NCI-H1105 (cell line): ENCODE measurements at regions not wholly inside any gene's neighbourhood (a gene's known extent, or its start where the extent isn't known, plus 50 kb on each side); places are given as distances from the start of the nearest gene placed in this dataset.

Source experiments
- DNase-seq: peaks from one replicate; lab custom pipeline; 2025; lab: John Stamatoyannopoulos, UW

DNA sequence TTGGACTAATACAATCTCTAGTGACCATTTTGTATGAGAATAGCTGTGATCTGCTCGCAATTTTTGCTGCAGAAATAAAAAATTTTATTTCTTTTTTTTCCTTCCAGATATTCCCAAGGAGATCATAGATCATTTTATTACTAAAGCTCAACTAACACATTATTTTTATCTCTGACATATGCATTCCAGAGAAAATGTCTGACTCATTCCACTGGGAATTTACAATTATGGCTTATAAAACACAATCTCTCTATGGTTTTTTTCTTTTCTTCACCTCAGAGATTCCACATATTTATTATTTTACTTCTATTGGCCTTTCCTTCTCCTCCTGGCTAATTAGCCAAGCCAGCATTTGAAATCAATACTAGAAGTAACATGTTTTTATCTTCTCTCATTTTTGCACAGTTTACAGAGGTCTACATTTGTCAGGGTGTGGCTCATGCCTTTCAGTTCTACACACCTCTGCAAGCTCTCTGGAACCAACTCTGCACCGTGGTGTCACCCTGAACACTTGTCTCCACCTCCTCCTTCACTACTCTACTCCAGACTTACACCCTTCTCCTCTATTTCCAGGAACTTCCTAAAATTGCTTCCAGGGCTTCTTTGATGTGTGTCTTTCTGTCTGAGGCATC lies 59.8 kb upstream of the GPM6A start:
- DNase-seq: no peak

DNA sequence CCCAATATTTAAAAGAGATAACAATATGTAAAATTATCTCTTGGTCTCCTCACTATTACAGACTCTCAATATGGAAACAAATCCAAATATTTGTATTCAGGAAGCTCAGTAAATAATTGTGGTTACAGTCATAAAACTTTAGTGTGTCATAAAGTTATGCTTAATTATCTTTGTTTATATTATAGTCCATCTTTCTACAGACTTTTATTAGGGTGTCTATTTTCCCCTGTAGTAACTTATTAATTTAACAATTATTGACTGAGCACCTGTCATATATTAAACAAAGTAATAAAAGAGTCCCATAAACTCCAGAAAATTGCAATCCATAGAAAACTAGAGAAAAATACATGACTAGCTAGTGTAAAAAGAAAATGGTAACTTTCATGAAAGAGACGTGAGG lies 61.6 kb upstream of the GPM6A start:
- peak; percentile 3 for DNase-seq

DNA sequence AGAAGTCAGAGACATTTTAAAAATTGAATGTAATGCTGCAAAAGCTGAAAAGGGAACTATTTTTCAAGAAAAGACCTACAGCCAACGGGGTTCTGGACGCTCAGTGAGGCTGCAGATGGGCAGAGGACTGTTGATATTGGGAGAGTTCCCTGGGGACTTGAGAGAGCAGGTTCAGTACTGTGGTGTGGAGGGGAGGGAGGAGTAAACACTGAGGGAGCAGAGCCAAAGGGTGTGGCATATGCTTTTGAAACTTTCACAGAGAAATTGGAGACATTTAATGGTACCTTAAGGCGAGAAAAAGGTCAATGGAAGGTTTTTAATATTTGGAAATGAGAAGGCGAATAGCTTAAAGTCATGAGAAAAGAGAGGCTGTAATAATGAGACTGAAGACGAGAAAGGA lies 62.2 kb upstream of the GPM6A start:
- peak; percentile 46 for DNase-seq

DNA sequence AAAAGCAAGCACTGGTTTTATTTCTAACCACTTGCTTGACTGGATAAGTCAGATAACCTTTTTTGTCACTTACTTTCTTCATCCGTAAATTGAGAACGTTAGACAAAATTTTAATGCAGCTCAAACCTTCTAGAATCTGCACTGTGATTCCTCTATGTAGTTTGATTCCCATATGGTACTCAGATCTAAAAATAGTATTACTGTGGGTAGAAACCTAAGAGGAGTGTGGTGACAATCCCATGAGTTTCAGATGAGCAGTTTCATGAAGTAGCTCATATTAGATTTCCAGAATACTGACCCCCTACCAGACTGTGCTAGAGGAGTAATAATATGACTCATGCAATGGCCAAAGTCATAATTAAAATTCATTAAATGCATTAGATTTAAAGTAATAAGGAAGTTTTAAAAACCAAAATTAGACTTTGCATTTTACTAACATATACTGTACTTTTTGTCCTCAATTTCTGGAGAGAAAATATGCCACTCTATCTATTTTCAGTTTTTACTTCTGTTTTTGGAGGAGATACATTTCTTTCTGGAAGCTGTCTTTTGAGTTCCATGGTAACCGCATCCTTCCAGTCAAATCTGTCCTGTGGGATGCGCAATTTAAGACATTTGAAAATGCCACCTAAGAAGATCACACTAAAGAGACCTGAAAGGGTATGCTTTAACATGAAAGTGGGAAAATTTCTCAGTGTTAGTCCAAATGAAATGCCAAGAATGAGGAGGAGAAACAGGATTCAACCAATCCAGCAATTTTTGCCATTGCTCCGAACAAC lies 64.1 kb upstream of the GPM6A start:
- no peak for DNase-seq

DNA sequence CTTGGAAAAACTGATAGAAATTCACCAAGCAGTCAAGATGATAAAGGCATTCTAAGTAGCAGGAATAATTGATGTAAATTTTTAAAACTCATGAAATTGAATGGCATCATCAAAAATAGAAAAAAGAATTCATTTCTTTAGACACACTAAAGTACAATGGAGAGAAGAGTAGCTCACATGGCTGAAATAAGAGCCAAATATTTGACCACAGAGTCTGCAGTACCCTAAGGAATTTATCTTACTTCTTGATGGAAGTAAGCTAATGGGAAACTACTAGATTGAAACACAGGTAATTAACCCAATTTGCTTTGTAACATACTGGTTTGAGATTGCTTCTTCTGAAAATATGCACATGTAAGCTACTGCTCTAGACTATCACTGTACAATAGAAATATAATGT lies 70.8 kb upstream of the GPM6A start:
- DNase-seq: no peak

DNA sequence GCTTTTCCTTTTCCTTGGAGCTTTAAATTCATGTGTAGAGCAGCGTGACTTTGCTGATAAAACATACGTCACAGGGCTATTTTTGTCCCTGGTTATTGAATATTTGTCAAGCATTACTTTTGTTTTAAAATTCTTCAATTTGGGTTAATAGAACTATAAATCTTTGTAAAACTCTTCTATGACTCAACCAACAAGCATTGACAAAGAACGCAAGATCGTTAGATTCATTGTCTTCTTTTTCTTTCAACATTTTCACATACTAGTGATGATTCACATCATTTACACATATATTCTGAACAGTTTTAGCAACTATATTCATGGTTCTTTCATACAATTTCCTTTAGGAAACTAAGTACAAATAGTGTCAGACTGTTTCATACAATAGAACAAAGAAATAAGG lies 72.0 kb upstream of the GPM6A start:
- DNase-seq: no peak

DNA sequence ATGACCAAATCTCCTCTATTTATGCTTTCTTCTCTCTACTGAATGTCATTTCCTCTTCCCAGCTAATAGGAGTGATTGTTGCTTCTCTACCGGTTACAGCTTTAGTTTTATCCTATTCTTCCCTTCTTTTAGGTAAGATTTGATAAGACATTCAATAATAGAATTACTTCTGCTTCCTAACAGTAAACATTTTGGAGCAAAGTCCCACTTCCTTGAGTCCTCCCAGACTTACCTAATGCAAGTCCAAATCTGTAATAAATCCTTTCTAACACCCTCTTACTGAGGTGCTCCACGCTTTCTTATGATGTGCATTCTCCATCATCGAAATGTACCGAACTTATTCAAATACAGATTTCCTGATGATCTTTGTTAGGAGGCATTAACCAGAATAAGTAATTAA lies 79.2 kb upstream of the GPM6A start:
- DNase-seq: no peak

DNA sequence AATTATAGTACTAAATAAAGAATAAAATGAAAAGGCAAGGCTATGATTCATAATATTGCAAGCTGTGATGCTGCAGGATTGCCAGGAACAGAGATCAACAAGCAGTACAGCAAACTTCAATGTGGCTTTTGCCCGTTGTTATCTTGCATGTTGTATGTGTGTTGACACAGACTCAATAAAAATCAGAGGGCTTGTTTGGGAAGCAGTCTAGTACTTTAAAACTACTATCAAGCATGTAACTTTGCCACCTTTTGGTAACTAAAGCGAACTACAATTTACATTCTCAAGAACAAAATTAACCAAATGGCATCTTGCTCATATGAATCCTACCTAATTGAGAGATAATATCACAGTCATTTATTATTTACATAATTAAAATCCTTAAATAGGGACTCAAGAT lies 79.8 kb upstream of the GPM6A start:
- DNase-seq: peak; percentile 49

DNA sequence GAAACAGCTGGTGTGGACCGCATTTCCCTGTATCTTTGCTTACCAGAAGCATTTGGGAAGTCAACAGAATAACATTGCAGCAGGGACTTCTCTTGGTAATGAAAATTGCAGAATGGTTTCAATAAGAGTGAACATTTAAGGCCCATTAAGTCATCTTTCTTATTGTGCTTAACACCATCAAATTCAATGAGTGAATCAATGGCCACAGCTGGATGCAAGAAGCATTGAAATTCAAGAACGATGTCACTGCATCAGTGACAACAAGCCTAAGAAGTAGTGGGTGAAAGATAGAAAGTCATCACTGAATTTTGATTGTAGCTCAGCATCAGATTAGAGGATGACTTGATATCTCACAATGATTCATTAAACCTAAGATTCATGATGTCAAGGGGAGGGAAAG lies 93.9 kb upstream of the GPM6A start:
- DNase-seq: no peak

DNA sequence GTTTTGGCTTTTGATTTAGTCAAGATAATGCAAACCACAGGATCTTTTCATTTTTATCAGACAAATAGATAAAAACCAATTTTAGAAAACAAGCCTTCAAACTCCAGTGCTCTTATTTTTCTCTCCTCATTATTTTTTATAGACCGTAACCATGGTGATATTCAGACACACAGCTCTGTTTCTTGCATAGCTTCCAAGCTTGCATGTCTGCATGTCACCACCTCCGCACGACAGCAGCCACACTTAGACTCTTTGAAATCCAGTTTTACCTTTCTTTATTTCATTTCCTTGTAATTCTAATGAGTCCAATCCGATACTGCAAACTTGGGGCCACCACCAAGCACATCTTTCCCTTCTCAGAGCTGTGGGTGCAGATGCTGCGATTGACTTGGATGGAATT lies 94.3 kb upstream of the GPM6A start:
- DNase-seq: no peak

DNA sequence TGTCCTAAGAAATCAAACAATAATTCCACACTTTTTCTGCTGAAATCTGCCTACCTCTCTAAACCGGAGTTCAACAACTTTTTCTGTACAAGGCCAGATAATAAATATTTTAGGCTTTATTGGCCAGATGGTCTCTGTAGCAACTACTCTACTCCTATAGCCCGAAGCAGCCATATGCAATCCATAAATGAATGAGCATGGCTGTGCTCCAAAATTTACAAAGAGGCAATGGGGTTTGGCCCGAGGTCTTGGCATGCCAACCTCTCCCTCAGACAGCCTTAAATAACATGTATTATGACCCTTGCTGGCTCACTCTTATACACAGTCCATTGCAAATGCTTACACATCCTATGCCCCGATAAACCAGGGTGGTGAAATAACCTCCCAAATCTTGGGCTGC lies 98.6 kb upstream of the GPM6A start:
- DNase-seq: no peak

DNA sequence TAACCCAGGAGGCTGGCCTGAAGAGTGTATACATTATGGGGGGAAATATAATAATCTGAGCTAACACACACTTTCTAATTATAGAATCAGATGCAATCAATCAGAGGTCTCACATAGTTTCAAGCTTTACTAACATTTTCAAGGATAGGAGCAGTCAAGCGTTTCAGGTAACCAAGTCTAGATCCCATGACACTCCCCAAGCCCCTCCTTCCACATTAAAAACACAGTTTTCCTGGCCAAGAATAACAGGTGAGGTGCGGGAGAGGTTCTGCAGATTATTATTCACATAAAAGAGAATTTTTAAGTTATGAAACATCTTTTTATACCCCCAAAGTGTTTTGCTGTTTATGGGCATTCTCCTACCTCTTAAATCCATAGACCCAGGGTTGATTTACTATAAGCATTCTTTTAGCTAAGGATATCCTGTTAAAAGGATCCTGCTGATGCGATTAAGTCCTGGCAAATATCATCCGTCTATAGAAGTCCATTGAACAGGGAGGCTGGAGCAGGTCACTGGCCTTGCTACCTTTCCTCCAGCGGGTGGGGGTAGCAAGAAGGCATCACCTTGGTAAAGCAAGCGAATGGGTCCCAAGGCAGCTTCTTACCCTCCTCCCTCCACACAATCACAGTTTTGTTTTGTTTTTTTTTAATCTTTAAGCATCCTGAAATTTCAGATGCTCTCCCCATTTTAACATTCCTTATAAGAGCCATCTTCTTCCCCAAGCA lies 104.7 kb upstream of the GPM6A start:
- no peak for DNase-seq

DNA sequence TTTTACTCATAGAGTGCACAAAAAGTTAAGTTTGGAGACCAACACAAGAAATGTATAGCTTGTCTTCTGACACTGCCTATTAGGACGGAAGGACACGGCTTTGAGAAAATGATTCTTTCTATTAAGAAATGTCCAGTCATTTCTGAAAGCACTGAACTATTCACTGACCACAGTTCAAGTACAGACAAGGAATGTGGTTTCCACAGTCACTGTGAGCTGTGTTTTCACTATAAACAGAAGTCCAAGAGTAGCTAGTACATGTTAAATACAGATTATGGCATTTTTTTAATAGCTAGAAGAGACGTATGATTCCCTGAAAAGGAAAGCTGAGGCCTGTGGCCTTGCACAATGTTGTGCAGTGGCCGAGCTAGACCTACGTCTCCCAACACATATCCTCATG lies 115.1 kb upstream of the GPM6A start:
- DNase-seq: no peak

DNA sequence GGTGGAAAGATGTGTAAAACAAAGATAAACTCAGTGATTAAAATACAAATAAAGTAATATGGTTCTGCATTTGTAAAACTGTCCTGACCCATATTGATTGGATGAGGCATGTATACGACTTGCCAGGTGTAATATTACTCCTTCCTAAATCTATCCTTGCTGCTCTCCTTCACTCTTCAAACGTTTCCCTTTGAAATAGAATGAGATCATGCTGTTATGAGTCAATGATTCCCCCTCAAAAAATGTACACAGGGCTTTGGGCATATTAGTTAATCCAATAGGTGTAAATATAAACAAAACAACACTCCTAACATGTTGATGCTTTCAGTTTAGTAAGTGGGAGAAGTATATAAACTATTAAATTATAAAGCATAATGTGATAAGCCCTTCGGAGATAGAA lies 117.4 kb upstream of the GPM6A start:
- DNase-seq: no peak

DNA sequence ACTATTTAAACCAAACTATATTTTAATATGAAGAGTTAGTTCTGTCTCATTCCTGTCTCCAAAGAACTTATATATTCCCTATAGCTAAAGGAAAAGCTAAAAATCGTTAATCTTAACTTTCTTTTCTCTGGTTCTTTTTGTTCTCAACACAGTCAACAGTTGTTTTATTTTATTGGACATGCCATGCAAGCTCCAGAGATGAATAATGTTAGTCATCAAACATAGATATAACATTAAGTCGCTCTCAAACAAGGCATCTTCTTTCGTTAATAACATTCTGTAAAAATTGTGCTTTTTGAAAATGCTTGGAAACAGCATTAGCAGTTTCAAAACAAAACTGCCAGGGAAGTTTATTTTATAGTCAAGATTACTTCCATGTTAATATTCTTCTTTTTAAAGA lies 117.9 kb upstream of the GPM6A start:
- no peak for DNase-seq

DNA sequence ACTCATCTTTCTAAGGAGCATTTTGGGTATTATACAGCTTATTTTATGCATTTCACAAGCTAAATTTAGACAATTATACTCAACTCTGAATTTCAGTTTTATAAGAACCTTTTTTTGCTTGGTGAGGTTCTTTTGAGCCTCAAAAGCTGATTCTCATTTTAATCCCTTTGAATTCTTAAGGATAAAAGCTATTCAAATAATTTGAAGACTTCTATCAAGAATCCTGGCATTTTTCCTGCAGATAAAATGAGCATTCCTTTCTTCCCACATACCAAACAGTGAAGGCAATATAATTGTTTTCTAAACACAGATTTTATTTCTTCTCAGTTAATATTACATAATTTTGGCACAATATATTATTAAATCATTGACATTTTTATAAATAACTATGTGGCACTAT lies 118.4 kb upstream of the GPM6A start:
- no peak for DNase-seq

DNA sequence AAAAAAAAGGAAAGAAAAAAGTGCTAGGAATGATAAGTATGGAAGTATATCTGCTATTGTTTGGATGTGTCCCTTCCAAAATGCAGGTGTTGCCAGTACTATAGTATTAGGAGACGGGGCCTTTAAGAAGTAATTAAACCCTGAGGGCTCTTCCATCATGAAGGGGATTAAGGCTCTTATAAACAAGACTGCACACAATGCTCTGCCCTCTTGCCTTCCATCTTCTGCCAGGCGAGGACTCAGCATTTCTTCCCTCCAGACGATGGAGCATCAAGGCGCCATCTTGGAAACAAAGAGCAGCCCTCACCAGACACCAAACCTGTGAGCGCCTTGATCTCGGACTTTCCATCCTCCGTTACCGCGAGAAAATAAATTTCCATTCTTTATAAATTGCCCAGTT lies 120.1 kb upstream of the GPM6A start:
- no peak for DNase-seq

DNA sequence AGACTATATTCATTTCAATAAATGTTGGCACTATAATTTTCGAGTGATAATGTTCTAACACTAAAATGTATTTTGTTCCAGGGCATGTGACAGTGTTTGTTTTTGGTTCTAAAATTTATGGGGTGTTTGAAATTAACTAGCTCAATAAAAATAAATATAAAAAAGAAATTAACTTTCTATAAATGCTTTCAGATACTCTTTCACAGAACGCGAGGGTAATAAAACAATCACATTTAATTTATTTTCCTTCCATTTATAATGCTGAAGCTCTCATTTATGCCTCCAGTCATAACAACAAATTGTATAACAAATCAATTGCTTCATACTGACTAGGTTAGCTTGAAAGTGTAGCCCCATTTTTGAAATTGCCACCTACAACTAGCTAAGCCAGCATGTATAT lies 122.4 kb upstream of the GPM6A start:
- no peak for DNase-seq

DNA sequence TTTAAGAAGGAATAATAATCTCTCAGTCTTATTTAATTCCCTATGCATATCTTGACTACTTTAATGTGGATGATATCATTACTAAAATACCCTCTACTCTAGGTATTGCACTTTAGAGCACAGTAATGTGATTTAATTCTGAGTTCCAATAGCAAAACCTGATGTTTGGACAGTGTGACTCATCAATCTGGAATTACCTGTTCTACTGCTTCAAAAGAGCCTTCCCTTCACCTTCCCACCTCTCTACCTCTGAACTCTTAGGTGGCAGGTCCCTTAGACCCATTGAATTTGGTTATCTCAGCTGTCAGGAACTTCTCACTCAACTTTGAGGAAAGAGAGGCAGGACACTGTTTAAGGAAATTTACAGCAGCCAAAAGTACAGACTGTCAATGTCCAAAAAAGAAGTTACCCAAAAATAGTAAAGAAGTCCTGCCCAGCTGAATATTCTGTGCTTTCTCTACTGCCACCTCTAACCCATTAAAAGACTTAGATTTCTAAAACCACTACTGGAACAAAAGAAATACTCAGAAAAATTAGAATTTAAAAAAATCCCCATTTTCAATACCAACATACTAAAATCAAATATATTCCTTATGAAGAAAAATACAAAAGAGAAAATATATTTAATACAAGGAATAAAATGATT lies 123.1 kb upstream of the GPM6A start:
- no peak for DNase-seq

DNA sequence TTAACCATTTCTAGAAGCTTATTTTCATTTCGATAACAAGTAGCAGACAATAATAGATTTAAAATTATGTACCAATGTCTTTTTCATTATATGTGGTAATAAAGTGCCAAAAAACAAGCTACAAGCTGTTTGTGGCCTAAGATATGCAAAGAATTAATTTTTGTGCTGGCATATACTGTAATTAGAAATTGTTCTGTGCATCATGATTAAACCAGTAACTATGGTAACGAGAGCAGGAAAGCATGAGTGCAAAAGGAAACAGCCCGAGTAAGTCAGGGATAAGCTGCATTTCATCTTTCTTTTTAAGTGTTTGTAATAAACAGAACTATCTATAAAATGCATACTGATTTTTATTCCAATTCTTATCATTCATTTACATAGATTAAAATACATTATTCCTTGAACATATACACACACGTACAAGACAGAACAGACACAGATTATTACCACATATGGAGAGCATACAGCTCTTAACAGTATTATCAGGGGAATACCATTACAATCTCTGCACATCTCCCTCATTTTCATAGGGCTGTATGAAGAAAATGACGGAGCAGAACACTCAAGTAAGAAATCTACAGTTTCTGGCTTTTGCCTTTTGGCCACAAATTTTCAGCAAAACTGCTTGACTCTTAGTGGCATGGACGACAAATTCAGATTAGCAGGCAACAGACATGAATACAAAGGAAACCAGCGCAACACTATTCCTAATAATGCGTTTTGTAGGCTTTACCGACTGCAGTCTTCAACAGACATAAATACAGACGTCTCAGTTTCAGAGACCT lies 121.3 kb upstream of the WDR17 start:
- no peak for DNase-seq

DNA sequence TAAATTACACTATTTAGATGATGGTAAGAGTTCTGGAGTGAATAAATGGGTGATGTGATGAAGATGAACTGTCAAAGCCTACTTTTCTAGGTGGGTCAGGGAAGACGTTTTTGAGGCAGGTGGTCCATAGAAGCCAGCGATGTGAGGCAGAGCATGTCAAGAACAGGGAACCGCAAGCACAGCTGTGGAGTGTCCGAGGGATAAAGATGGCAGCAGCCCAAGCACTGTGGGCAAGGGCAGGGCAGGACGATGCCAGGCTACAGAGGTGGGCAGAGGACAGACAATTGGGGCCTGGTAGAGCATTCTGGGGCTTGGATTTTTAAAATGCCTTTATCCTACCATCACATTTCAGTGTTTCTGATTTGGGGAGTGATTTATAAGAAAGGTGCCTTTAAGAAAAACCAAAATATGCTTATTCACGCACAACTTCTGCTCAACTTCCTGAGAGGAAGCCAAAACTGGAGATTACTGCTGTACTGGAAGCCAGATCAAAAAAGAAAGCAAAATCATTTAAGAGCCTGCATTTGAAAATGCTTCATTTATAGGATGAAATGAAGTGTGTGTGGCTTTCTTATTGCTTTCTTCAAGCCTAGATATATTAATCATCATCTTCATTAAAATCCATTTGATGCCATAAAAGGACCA lies 119.0 kb upstream of the WDR17 start:
- no peak for DNase-seq
